PC-9 (cell line): ENCODE measurements at regions not wholly inside any gene's neighbourhood (a gene's known extent, or its start where the extent isn't known, plus 50 kb on each side); places are given as distances from the start of the nearest gene placed in this dataset.

Experiments
- CTCF ChIP-seq: fragments of 200-600 bp; sonication (generic); conservative IDR thresholded peaks from 2 replicates; pipeline ENCODE4 v1.6.1; 2017; ENCODE audit warnings: mixed run types, antibody characterized with exemption, mild to moderate bottlenecking, moderate library complexity
- EZH2 ChIP-seq: fragments of 200-600 bp; sonication (generic); IDR thresholded peaks from 2 replicates; pipeline ENCODE4 v1.8.0; 2017; ENCODE audit warnings: antibody characterized with exemption, low read depth

GRCh38 chr20:60509407-60509806 is 551.2 kb downstream of the CDH26 start:
- no peak for TF ChIP-seq EZH2
- no peak for TF ChIP-seq CTCF
